ENCODE measurements at regions not wholly inside any gene's neighbourhood (a gene's known extent, or its start where the extent isn't known, plus 50 kb on each side); places are given as distances from the start of the nearest gene placed in this dataset.
"Not testable (repeated sequence)": the region's sequence is repeated elsewhere in the genome, so short reads cannot be mapped to it uniquely, and the experiment has no call there.

- H3K9me3 Mint-ChIP-seq (ENCODE audit: unreplicated experiment): peaks cover 1% of the 10 kb centered on the region
- H3K4me1 Mint-ChIP-seq (ENCODE audit: low read depth, unreplicated experiment): peaks cover 3% of the 10 kb centered on the region
- no peak overlapping the region for H3K4me3 Mint-ChIP-seq (ENCODE audit: unreplicated experiment)
- no peak for DNase-seq
- TF ChIP-seq CTCF (IDR thresholded peaks at IDR 0.05; ENCODE audit: partially characterized antibody, unreplicated experiment): no peak
- H3K27me3 Mint-ChIP-seq (ENCODE audit: unreplicated experiment): peaks cover 1% of the 10 kb centered on the region
- no peak overlapping the region for H3K27ac Mint-ChIP-seq (ENCODE audit: unreplicated experiment)
- no peaks in the 10 kb centered on the region for H3K36me3 Mint-ChIP-seq (ENCODE audit: unreplicated experiment)
These were observed 167.7 kb downstream of the COG6 start for GRCh38 chr13:39823063-39823713.

- Mint-ChIP-seq H3K27me3 (ENCODE audit: unreplicated experiment) (peaks cover 1% of the 10 kb centered on the region), H3K27ac (ENCODE audit: unreplicated experiment) (no peak overlapping the region), H3K4me1 (ENCODE audit: low read depth, unreplicated experiment) (peaks cover under 1% of the 10 kb centered on the region), H3K4me3 (ENCODE audit: unreplicated experiment) (no peak overlapping the region), H3K36me3 (ENCODE audit: unreplicated experiment) (no peaks in the 10 kb centered on the region), H3K9me3 (ENCODE audit: unreplicated experiment) (peaks cover 1% of the 10 kb centered on the region)
- TF ChIP-seq CTCF (IDR thresholded peaks at IDR 0.05; ENCODE audit: partially characterized antibody, unreplicated experiment): no peak
- DNase-seq: no peak
These were observed 170.4 kb downstream of the COG6 start for GRCh38 chr13:39825886-39826285.

DNA sequence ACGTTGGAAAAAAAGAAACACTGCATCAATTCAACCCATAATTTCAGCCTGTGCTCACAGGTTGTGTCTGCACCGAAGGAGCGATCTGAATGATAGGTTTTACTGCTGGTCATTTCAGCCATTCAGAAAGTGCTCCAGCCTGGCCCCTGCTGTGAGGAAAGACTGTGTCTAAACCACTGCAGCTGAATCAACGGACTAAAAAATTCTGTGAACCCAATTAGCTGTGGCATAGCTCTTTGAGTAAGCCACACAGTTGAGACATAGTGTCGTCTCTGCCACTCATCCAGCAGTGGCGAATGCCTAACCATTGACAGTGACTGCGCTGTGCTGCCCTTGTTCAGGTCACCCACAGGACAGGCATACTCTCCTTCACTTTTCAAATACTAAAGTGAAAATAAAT lies 179.8 kb downstream of the COG6 start:
- Mint-ChIP-seq H3K4me1 (ENCODE audit: low read depth, unreplicated experiment) (peaks cover 4% of the 10 kb centered on the region), H3K27me3 (ENCODE audit: unreplicated experiment) (peaks cover 2% of the 10 kb centered on the region), H3K4me3 (ENCODE audit: unreplicated experiment) (no peak overlapping the region), H3K27ac (ENCODE audit: unreplicated experiment) (no peak overlapping the region), H3K36me3 (ENCODE audit: unreplicated experiment) (no peaks in the 10 kb centered on the region), H3K9me3 (ENCODE audit: unreplicated experiment) (peaks cover 2% of the 10 kb centered on the region)
- TF ChIP-seq CTCF (IDR thresholded peaks at IDR 0.05; ENCODE audit: partially characterized antibody, unreplicated experiment): no peak
- DNase-seq: no peak

- H3K9me3 Mint-ChIP-seq (ENCODE audit: unreplicated experiment): peaks cover 2% of the 10 kb centered on the region
These were observed 180.6 kb downstream of the COG6 start for GRCh38 chr13:39836038-39836437.

GRCh38 chr13:39837866-39838265 lies 182.4 kb downstream of the COG6 start:
- not testable (repeated sequence) for DNase-seq; H3K4me1 Mint-ChIP-seq (ENCODE audit: low read depth, unreplicated experiment); H3K36me3 Mint-ChIP-seq (ENCODE audit: unreplicated experiment); H3K9me3 Mint-ChIP-seq (ENCODE audit: unreplicated experiment); H3K4me3 Mint-ChIP-seq (ENCODE audit: unreplicated experiment); H3K27me3 Mint-ChIP-seq (ENCODE audit: unreplicated experiment); H3K27ac Mint-ChIP-seq (ENCODE audit: unreplicated experiment)

More at GRCh38 chr13:39836038-39836437, 180.6 kb downstream of the COG6 start:
- Mint-ChIP-seq H3K4me3 (ENCODE audit: unreplicated experiment) (no peak overlapping the region), H3K27ac (ENCODE audit: unreplicated experiment) (no peak overlapping the region), H3K27me3 (ENCODE audit: unreplicated experiment) (peaks cover 4% of the 10 kb centered on the region), H3K4me1 (ENCODE audit: low read depth, unreplicated experiment) (peaks cover 5% of the 10 kb centered on the region), H3K36me3 (ENCODE audit: unreplicated experiment) (no peaks in the 10 kb centered on the region)
- TF ChIP-seq CTCF (IDR thresholded peaks at IDR 0.05; ENCODE audit: partially characterized antibody, unreplicated experiment): no peak
- no peak for DNase-seq

Measured in glutamatergic neuron (in vitro differentiated cells).